OCI-LY7 (cell line): ENCODE measurements at regions not wholly inside any gene's neighbourhood (a gene's known extent, or its start where the extent isn't known, plus 50 kb on each side); places are given as distances from the start of the nearest gene placed in this dataset.

ENCODE experiments used
- BruUV-seq: library from RNA; stranded (reverse); fragments of 400-500 nt; replicated peaks from 2 replicates; lab custom pipeline; 2021; lab: Mats Ljungman, UMichigan
- CTCF ChIA-PET: fragments of 300-600 bp; sonication (Branson Sonifier 250); formaldehyde crosslinking; loops from one replicate; lab custom pipeline; 2022; ENCODE audit warnings: antibody characterized with exemption; ENCODE audit not compliant: unreplicated experiment; lab: Charles Lee
- POLR2A ChIA-PET: fragments of 300-600 bp; sonication (Branson Sonifier 250); formaldehyde crosslinking; loops from one replicate; lab custom pipeline; 2022; ENCODE audit warnings: antibody characterized with exemption; lab: Charles Lee
- DNase-seq: peaks from one replicate; pipeline ENCODE4 v3.0.0-alpha.2; 2015; ENCODE audit warnings: low spot score
- H2AFZ ChIP-seq: fragments of 200-600 bp; sonication (generic), shearing (Covaris generic); 2 replicates; pipeline ENCODE4 v1.6.1; 2014; ENCODE audit warnings: mild to moderate bottlenecking, antibody characterized with exemption, low read length, moderate library complexity
- H3K27ac ChIP-seq: fragments of 200-600 bp; sonication (generic); 2 replicates; pipeline ENCODE4 v1.5.1; 2014; ENCODE audit warnings: mixed run types, low read depth, mild to moderate bottlenecking, moderate library complexity, low read length, inconsistent platforms; ENCODE audit not compliant: poor library complexity, severe bottlenecking
- H3K36me3 ChIP-seq: fragments of 200-600 bp; sonication (generic); 2 replicates; pipeline ENCODE4 v1.6.1; 2014; ENCODE audit warnings: mild to moderate bottlenecking, antibody characterized with exemption, low read length, moderate library complexity, mixed read lengths; ENCODE audit not compliant: insufficient read depth
- H3K4me1 ChIP-seq: fragments of 200-600 bp; sonication (generic); 2 replicates; pipeline ENCODE4 v1.5.1; 2014; ENCODE audit warnings: mild to moderate bottlenecking, low read length; ENCODE audit not compliant: insufficient read depth, poor library complexity, severe bottlenecking
- H3K4me2 ChIP-seq: fragments of 200-600 bp; sonication (generic); 2 replicates; pipeline ENCODE4 v1.6.1; 2014; ENCODE audit warnings: mild to moderate bottlenecking, low read length
- H3K4me3 ChIP-seq: fragments of 200-600 bp; sonication (generic); 2 replicates; pipeline ENCODE4 v1.5.1; 2014; ENCODE audit warnings: mild to moderate bottlenecking, low read depth, low read length; ENCODE audit not compliant: poor library complexity, severe bottlenecking
- H3K79me2 ChIP-seq: fragments of 200-600 bp; sonication (generic); 2 replicates; pipeline ENCODE4 v1.6.1; 2016; ENCODE audit warnings: low read depth, mild to moderate bottlenecking, low read length, moderate library complexity, mixed read lengths; ENCODE audit not compliant: insufficient read depth
- H3K9me2 ChIP-seq: fragments of 200-600 bp; sonication (generic); 2 replicates; pipeline ENCODE4 v1.6.1; 2016; ENCODE audit warnings: mild to moderate bottlenecking, low read length, mixed read lengths; ENCODE audit not compliant: insufficient read depth
- H3K9me3 ChIP-seq: fragments of 200-600 bp; sonication (generic); 2 replicates; pipeline ENCODE4 v1.6.1; 2014; ENCODE audit warnings: mild to moderate bottlenecking, mixed run types, low read length, mixed read lengths
- H4K20me1 ChIP-seq: fragments of 200-600 bp; sonication (generic); 2 replicates; pipeline ENCODE4 v1.6.1; 2014; ENCODE audit warnings: mild to moderate bottlenecking, antibody characterized with exemption, low read length, moderate library complexity, mixed read lengths; ENCODE audit not compliant: insufficient read depth
- CTCF ChIP-seq: fragments of 200-600 bp; sonication (generic); conservative IDR thresholded peaks from 2 replicates; pipeline ENCODE4 v1.5.1; 2014; ENCODE audit warnings: mild to moderate bottlenecking, antibody characterized with exemption, low read length, moderate library complexity, mixed read lengths
- EZH2phosphoT487 ChIP-seq: fragments of 200-600 bp; sonication (generic); IDR thresholded peaks from 2 replicates; pipeline ENCODE4 v1.6.1; 2018; ENCODE audit warnings: low read depth, borderline replicate concordance, mild to moderate bottlenecking, mixed run types, antibody characterized with exemption, low read length, moderate library complexity, mixed read lengths
- intact Hi-C: fragments of 100-400 bp; cut with micrococcal nuclease; formaldehyde crosslinking; loops from one replicate; pipeline ENCODE4 v1.10.0; 2022; ENCODE audit not compliant: unreplicated experiment

- ChIA-PET POLR2A (no interaction called here), CTCF (no interaction called here)
- H3K27ac ChIP-seq, result no peak overlapping the region
- TF ChIP-seq EZH2phosphoT487, result no peak
- TF ChIP-seq CTCF, result no peak
- H3K9me2 ChIP-seq, result no peaks in the 10 kb centered on the region
- H3K4me1 ChIP-seq, result no peaks in the 10 kb centered on the region
- no peaks in the 10 kb centered on the region for H3K9me3 ChIP-seq
- intact Hi-C loops, result no loop called here
- no TSS peak for BruUV-seq
- no peaks in the 10 kb centered on the region for H3K79me2 ChIP-seq
- no peak overlapping the region for H3K4me2 ChIP-seq
- no peak overlapping the region for H3K4me3 ChIP-seq
- DNase-seq, result no peak
- no peaks in the 10 kb centered on the region for H3K36me3 ChIP-seq
- no peak overlapping the region for H2AFZ ChIP-seq
- no peaks in the 10 kb centered on the region for H4K20me1 ChIP-seq
Measured at GRCh38 chrX:14359727-14360126, 169.6 kb upstream of the GLRA2 start.

- CTCF ChIA-PET, result no interaction called here
- no peak for DNase-seq
- intact Hi-C loops, result no loop called here
- Histone ChIP-seq H3K4me3 (no peak overlapping the region), H3K4me1 (no peaks in the 10 kb centered on the region), H3K9me3 (no peaks in the 10 kb centered on the region), H3K9me2 (no peaks in the 10 kb centered on the region), H3K4me2 (no peak overlapping the region), H4K20me1 (no peaks in the 10 kb centered on the region), H3K79me2 (no peaks in the 10 kb centered on the region), H3K36me3 (no peaks in the 10 kb centered on the region), H2AFZ (no peak overlapping the region), H3K27ac (no peak overlapping the region)
- TF ChIP-seq EZH2phosphoT487 (no peak), CTCF (no peak)
- POLR2A ChIA-PET, result no interaction called here
- no TSS peak for BruUV-seq
Measured at GRCh38 chrX:14359316-14359715, 170.0 kb upstream of the GLRA2 start.

- no peak overlapping the region for H2AFZ ChIP-seq
- no peaks in the 10 kb centered on the region for H3K79me2 ChIP-seq
Measured at GRCh38 chrX:14357314-14357713, 172.0 kb upstream of the GLRA2 start.

More at GRCh38 chrX:14357314-14357713, 172.0 kb upstream of the GLRA2 start:
- no peak for DNase-seq
- no peak overlapping the region for H3K27ac ChIP-seq
- H3K9me2 ChIP-seq, result no peaks in the 10 kb centered on the region
- H4K20me1 ChIP-seq, result no peaks in the 10 kb centered on the region
- no peaks in the 10 kb centered on the region for H3K4me1 ChIP-seq
- TF ChIP-seq EZH2phosphoT487 (no peak), CTCF (no peak)
- POLR2A ChIA-PET, result no interaction called here
- CTCF ChIA-PET, result no interaction called here
- H3K9me3 ChIP-seq, result no peaks in the 10 kb centered on the region
- H3K4me2 ChIP-seq, result no peak overlapping the region
- no peak overlapping the region for H3K4me3 ChIP-seq
- BruUV-seq, result no TSS peak
- intact Hi-C loops, result no loop called here
- H3K36me3 ChIP-seq, result no peaks in the 10 kb centered on the region
